Epidermal melanocyte (primary cell): ENCODE measurements at regions not wholly inside any gene's neighbourhood (a gene's known extent, or its start where the extent isn't known, plus 50 kb on each side); places are given as distances from the start of the nearest gene placed in this dataset.

Source experiments
- DNase-seq: peaks from one replicate; pipeline ENCODE4 v3.0.0; 2011; ENCODE audit warnings: low spot score; ENCODE audit not compliant: insufficient read length

GRCh38 chr14:98997526-98998205 lies 274.3 kb downstream of the BCL11B start:
- DNase-seq = no peak

DNA sequence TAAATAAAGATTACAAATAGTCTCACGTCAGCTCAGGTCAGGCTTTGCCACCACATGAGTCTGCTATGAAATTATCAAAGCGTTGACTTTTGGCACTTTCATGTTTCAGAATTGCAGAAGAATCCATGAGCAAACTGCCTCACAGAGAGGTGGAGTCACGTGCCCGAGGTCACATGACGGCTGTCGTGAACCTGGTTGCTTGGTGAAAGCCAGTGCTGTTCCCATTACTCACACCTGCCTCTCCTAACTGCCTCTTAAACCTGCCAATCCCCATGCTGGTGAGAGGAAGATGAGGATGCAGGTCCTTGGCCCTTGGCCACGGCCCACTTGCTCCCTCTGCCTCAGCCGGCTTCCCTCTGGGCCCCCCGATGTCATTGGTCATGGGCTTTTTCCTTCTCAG lies 272.7 kb downstream of the BCL11B start:
- DNase-seq = no peak

- DNase-seq = no peak
These were observed 272.1 kb downstream of the BCL11B start for GRCh38 chr14:98999901-99000300.

GRCh38 chr14:99001241-99001640 lies 270.8 kb downstream of the BCL11B start:
- DNase-seq = no peak

GRCh38 chr14:99003646-99004045 lies 268.4 kb downstream of the BCL11B start:
- DNase-seq = no peak

DNA sequence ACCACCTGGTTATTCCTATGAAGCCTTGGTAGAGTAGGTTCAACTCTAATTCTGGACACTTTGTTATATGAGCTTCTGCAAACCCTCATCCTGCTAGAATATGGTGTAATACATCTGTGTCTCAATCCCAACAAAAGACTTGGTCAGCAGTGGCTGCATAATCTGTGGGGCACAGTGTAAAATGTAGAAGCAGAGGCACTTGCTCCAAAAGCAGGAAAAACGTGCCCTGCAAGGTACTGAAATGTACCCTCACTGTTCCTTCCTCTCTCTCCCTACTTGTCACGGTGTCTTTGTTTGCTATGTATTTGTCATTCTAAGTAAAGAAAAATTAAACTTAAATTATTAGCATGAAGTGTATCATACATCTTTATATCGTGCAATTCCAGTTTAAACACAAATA lies 267.9 kb downstream of the BCL11B start:
- DNase-seq = no peak

GRCh38 chr14:99006276-99006675 lies 265.7 kb downstream of the BCL11B start:
- no peak for DNase-seq

DNA sequence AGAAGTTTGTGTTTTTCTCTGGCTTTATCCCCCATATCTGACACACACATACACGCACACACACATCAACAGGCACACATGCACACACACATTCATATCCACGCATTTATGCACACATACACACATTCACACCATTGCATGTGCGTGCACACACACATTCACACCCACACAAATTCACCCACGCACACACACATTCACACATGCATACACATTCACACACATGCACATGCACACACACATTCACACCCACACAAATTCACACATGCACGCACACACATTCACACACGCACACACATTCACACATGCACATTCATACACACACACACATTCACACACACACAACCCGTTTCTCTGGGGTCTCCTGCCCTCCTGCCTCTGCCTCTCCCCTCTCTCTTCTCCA lies 264.2 kb downstream of the BCL11B start:
- no peak for DNase-seq

DNA sequence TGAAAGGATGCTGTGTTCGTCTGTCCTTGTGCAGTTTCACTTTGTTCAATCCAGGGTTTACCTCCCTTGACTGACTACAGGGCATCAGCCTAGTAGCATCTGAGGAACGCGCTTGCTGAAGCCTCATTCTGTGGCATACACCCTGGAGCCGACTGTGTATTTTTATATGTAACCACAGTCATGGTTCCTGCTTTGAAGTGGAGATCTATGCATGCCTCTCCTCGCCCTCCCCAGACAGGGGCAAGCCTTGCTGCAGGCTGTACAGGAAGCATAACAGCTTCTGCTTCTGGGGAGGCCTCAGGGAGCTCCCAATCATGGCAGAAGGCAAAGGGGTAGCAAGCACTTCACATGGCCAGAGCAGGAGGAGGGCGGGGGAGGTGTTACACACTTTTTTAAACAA lies 262.1 kb downstream of the BCL11B start:
- no peak for DNase-seq

GRCh38 chr14:99011385-99011784 lies 260.6 kb downstream of the BCL11B start:
- DNase-seq = no peak

DNA sequence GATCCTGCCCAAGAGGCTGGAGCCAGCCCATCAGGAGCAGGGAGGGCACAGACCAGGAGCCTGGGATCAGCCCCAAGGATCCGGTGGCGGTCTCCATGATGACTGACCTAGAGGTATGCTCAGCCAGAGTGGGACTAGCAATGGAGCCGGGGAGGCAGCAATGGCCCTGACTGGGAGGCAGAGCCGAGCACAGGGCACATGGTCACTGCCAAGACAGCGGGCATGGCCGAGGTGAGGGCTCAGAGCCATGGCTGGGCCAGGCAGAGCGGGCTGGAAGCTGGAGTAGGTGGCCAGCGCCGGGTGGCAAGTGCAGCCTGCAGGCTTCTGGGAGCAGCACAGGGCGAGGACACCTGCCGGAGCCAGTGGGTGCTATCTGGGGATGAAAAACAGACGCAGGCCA lies 259.3 kb downstream of the BCL11B start:
- no peak for DNase-seq

- DNase-seq = no peak
These were observed 256.2 kb downstream of the BCL11B start for GRCh38 chr14:99015833-99016232.

DNA sequence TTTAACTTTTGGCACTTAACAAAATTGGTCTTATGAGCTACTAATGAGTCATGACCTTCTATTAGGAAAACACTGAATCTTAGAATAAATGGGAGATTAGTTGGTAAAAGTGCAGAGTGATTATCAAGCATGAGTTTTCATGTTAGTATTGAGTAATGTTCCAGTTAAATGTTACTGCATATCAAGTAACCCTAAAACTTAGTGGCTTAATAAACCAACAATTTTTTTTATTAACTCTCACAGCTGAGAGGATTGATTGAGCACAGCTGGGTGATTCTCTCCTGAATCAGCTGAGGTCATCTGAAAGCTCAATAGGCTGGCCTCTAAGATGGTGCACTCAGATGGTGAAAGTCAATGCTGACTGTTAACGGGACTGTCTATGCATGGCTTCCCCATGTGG lies 248.6 kb downstream of the BCL11B start:
- no peak for DNase-seq

DNA sequence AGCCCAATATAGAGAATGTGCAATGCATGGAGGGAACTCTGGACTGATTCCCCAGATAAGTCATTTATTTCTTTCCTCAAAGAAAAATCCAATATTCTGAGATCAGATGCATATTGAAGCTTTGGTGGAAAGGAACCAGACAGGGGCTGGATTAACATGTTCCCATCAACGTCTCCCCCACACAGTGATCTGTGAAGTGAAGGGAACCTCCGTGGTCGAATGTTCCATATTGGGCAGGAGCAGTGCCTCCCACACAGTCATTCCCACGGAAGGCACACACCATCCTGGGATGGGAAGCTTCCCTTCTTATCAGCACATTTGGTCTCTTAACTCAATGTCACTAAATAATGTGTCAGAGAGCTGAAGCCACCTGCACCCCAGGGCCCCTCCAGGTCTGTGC lies 247.1 kb downstream of the BCL11B start:
- no peak for DNase-seq

DNA sequence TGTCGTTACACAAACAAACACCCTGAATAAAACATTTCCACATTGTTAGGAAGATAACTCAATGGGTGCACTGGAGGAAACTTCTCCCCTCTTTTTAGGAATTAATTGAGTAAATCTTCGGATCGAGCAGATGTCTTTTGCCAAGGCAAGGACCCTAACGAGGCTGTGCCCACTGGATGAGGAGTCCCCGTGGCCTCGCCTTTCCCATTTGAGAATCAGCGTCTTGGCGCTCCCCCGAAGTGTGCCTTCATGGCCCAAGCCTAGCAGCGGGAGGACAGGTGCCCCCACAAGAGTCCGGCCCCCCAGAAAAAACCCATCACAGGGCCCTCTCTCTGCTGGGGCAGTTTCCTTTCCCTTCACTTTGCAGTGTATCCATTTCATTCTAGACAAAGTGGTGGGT lies 246.6 kb downstream of the BCL11B start:
- DNase-seq = no peak

GRCh38 chr14:99026471-99026870 lies 245.5 kb downstream of the BCL11B start:
- DNase-seq = no peak

GRCh38 chr14:99028041-99028440 lies 244.0 kb downstream of the BCL11B start:
- DNase-seq = no peak

GRCh38 chr14:99028521-99028920 lies 243.5 kb downstream of the BCL11B start:
- no peak for DNase-seq

DNA sequence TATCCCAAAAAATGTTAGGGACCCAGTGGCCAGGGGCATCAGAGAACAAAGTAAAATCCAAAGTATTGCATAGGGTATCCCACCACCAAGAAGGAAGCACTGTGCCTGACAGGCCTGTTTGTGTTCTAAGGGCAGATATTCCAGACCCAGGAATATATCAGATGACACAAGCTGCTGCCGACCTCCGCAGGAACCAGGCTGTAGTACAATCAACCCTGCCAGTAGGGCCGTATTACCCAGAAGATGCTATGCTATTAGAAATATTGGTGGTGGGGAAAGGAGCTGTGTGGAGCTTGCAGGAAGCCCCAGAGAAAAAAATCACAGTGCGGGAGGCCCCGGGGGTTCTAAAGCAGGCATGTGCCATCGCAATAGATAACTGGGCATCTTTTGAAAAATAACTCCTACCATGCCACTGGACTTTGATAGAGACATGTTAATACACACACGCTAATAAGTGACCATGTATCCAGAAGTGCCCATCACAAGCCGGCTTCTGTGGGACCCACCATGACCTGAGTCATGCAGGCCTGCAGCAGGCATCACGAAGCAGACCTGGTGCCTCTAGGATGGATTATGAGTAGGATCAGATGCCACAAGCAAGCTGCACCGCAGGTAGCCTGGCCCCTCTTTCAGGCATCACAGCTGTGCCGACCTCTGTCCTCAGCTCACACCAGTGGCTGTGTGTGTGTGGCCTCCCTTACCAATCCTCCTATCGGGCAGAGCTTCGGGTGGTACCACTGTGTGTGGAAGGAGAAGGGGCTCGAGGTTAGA lies 242.7 kb downstream of the BCL11B start:
- DNase-seq = no peak

- DNase-seq = no peak
These were observed 242.1 kb downstream of the BCL11B start for GRCh38 chr14:99029916-99030305.

DNA sequence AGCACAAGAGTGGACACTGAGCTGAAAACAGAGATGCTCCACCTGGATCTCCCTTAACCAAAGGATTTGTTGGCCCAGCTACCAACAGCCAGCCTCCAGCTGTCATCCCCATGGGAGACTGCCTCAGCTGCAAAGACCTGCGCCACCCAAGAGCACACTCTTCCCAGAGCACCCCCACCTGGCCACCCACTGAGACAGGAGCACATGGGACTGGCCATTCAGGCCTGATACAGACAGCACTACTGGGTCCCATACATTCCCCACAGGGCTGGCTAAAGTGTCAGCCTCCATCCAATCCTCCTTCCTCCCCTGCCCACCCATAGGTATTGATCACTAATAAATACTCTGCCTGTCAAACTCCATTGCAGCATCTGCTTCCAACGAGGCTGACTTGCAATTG lies 241.5 kb downstream of the BCL11B start:
- no peak for DNase-seq

GRCh38 chr14:99032759-99033158 lies 239.2 kb downstream of the BCL11B start:
- DNase-seq = no peak

DNA sequence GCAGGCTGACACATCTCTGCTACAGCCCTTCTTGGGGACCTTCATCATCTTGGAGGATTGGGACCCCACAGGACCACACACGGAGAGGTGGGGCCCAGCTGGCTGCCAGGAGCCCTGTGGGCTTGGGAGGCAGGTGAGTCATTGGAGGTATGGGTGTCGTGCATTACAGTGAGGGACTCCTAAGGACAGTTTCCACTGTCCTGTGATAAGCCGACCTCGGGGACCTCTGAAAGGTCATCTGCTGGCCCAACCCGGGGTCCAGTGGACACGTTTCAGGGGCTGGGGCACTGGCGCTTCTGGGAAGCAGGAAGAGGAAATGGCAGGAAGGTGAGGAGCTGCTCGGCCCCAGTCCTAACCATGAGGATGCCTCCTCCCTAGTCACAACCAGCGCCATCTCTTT lies 238.0 kb downstream of the BCL11B start:
- no peak for DNase-seq
